Panc1 (cell line): ENCODE measurements at regions not wholly inside any gene's neighbourhood (a gene's known extent, or its start where the extent isn't known, plus 50 kb on each side); places are given as distances from the start of the nearest gene placed in this dataset.

Experiments
- ATAC-seq: fragments of 200-7000 bp; cut with Tn5 transposase; 2 replicates; pipeline ENCODE4 v1.9.1; 2020; ENCODE audit warnings: mild to moderate bottlenecking, moderate library complexity
- BruUV-seq: library from RNA; stranded (reverse); fragments of 400-500 nt; replicated peaks from 2 replicates; lab custom pipeline; 2021; lab: Mats Ljungman, UMichigan
- CTCF ChIA-PET: fragments of 300-600 bp; sonication (Branson Sonifier 250); formaldehyde crosslinking; loops from one replicate; lab custom pipeline; 2022; ENCODE audit warnings: antibody characterized with exemption; lab: Charles Lee
- POLR2A ChIA-PET: fragments of 300-600 bp; sonication (Branson Sonifier 250); formaldehyde crosslinking; loops from one replicate; lab custom pipeline; 2022; ENCODE audit warnings: antibody characterized with exemption; lab: Charles Lee
- DNase-seq: peaks from one replicate; pipeline ENCODE4 v3.0.0-alpha.2; 2010; ENCODE audit warnings: low read depth, low spot score
- H3K27ac ChIP-seq: 2 replicates; pipeline ENCODE4 v1.5.1; 2011; ENCODE audit warnings: mild to moderate bottlenecking, low read length, inconsistent platforms
- H3K27me3 ChIP-seq: fragments of 200-500 bp; sonication (Bioruptor generic); 2 replicates; pipeline ENCODE4 v1.6.0; 2014; ENCODE audit warnings: low read length, inconsistent platforms; ENCODE audit not compliant: control insufficient read depth, insufficient read depth
- H3K36me3 ChIP-seq: fragments of 200-500 bp; sonication (Bioruptor generic); 2 replicates; pipeline ENCODE4 v1.5.1; 2014; ENCODE audit warnings: inconsistent platforms, mild to moderate bottlenecking, low read length, moderate library complexity; ENCODE audit not compliant: control insufficient read depth, insufficient read depth
- H3K4me1 ChIP-seq: 2 replicates; pipeline ENCODE4 v1.5.1; 2011; ENCODE audit warnings: inconsistent platforms, mild to moderate bottlenecking, low read length, moderate library complexity; ENCODE audit not compliant: control insufficient read depth, insufficient read depth
- H3K4me3 ChIP-seq, 2 experiments: 2 replicates each; pipeline ENCODE4 v1.5.1; 2011 to 2012; ENCODE audit warnings: low read depth in 2 of 2, low read length in 2 of 2, mild to moderate bottlenecking in 2 of 2, inconsistent platforms in 1 of 2, moderate library complexity in 1 of 2
- H3K9me3 ChIP-seq: fragments of 200-500 bp; sonication (Bioruptor generic); 2 replicates; pipeline ENCODE4 v1.5.1; 2014; ENCODE audit warnings: low read depth, mild to moderate bottlenecking, inconsistent platforms, low read length, moderate library complexity; ENCODE audit not compliant: control insufficient read depth, insufficient read depth
- CTCF ChIP-seq: fragments of 450-650 bp; IDR thresholded peaks from 2 replicates; pipeline ENCODE4 v1.5.1; 2017; ENCODE audit warnings: mild to moderate bottlenecking
- POLR2AphosphoS5 ChIP-seq: IDR thresholded peaks from 2 replicates; pipeline ENCODE4 v1.6.1; 2012; ENCODE audit warnings: mild to moderate bottlenecking, low read depth, low read length, moderate library complexity
- REST ChIP-seq, 2 experiments: IDR thresholded peaks; 2 replicates each; pipeline ENCODE4 v1.6.1; 2011 to 2012; ENCODE audit warnings: low read depth in 2 of 2, control low read depth in 1 of 2, low read length in 1 of 2, mild to moderate bottlenecking in 1 of 2, moderate library complexity in 1 of 2; ENCODE audit not compliant: insufficient read depth in 1 of 2
- SIN3A ChIP-seq: IDR thresholded peaks from 2 replicates; pipeline ENCODE4 v1.6.1; 2012; ENCODE audit warnings: low read depth, mild to moderate bottlenecking, low read length, moderate library complexity, borderline replicate concordance; ENCODE audit not compliant: insufficient read depth
- TCF7L2 ChIP-seq: IDR thresholded peaks from 2 replicates; pipeline ENCODE4 v1.6.1; 2011; ENCODE audit warnings: mild to moderate bottlenecking, low read depth, low read length, inconsistent platforms
- in situ Hi-C: cut with HindIII; loops from 2 replicates; pipeline ENCODE4 v1.10.0; 2016; ENCODE audit warnings: low sequenced_read_pairs, low pct_unique_long_range_greater_than_20kb
- intact Hi-C: fragments of 100-400 bp; cut with micrococcal nuclease; formaldehyde crosslinking; loops from one replicate; pipeline ENCODE4 v1.10.0; 2022; ENCODE audit not compliant: unreplicated experiment

- no peak for DNase-seq
- Histone ChIP-seq H3K27me3 (no peaks in the 10 kb centered on the region), H3K36me3 (no peaks in the 10 kb centered on the region), H3K4me3 (no peak overlapping the region), H3K27ac (no peak overlapping the region), H3K9me3 (no peaks in the 10 kb centered on the region), H3K4me1 (no peaks in the 10 kb centered on the region)
- no peak for ATAC-seq
- TF ChIP-seq TCF7L2 (no peak), CTCF (no peak), POLR2AphosphoS5 (no peak), REST (IDR thresholded peaks at IDR 0.05; ENCODE audit: insufficient read depth in 1 of 2, low read depth in 2 of 2, low read length in 1 of 2) (no peak), SIN3A (no peak)
- no TSS peak for BruUV-seq
- in situ Hi-C loops (no loop called here), intact Hi-C loops (no loop called here)
- ChIA-PET CTCF (interaction anchor here (0.7 kb wide), 1 partner anchor 516 kb away, joined by 3 read pairs; no protein-coding TSS in a partner anchor), POLR2A (no interaction called here)
Measured at GRCh38 chr6:27678469-27678868, 205.6 kb upstream of the ZNF184 start.

GRCh38 chr6:27674882-27675281 is 202.0 kb upstream of the ZNF184 start:
- POLR2A ChIA-PET, result interaction anchor here (0.6 to 0.7 kb wide), 2 partner anchors 487 to 971 kb away, joined by 4 to 6 read pairs; no protein-coding TSS in a partner anchor
- H3K4me3 ChIP-seq, result no peak overlapping the region
- in situ Hi-C loops, result no loop called here
- DNase-seq, result no peak
- intact Hi-C loops, result loop anchor here (5.0 kb wide), 1 partner anchor 58 kb away; no protein-coding TSS in a partner anchor
- TF ChIP-seq TCF7L2 (no peak), REST (IDR thresholded peaks at IDR 0.05; ENCODE audit: insufficient read depth in 1 of 2, low read depth in 2 of 2, low read length in 1 of 2) (no peak), SIN3A (no peak), CTCF (no peak), POLR2AphosphoS5 (no peak)
- ATAC-seq, result no peak
- peaks cover 5% of the 10 kb centered on the region; the same call in 1 of the 2 replicates for H3K4me1 ChIP-seq
- no TSS peak for BruUV-seq
- no peaks in the 10 kb centered on the region for H3K9me3 ChIP-seq
- no peaks in the 10 kb centered on the region for H3K27me3 ChIP-seq
- CTCF ChIA-PET, result no interaction called here
- H3K36me3 ChIP-seq, result no peaks in the 10 kb centered on the region
- no peak overlapping the region for H3K27ac ChIP-seq
